Fibroblast of peridontal ligament (primary cell): ENCODE measurements at regions not wholly inside any gene's neighbourhood (a gene's known extent, or its start where the extent isn't known, plus 50 kb on each side); places are given as distances from the start of the nearest gene placed in this dataset.
A peak's percentile ranks its signal among the peaks of the same experiment; 100 is the strongest.
"Not testable (repeated sequence)": the region's sequence is repeated elsewhere in the genome, so short reads cannot be mapped to it uniquely, and the experiment has no call there.

ENCODE experiments used
- DNase-seq: peaks from one replicate; pipeline ENCODE4 v3.0.0-alpha.2; 2010; ENCODE audit errors: extremely low read depth

DNA sequence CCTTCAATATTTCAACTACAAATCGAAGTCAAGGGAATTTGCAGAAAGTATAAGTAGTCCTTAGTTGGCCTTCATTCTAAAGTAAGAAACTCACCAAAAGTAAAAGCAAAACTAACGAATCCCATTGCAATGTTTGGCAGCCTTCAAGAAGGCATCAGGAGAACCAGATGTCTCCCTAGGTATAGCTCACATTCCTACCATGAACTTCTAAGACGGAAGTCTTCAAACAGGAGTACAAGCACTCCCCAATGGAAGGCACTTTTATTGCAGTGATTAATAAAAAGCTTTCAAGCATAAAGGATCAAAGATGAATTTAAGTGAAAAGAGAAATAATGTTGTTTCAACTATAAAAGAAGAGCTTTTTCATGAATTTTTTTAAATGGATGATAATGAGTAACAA lies 236.0 kb upstream of the NR5A2 start:
- no peak for DNase-seq

GRCh38 chr1:199792874-199793273 lies 234.6 kb upstream of the NR5A2 start:
- no peak for DNase-seq

DNA sequence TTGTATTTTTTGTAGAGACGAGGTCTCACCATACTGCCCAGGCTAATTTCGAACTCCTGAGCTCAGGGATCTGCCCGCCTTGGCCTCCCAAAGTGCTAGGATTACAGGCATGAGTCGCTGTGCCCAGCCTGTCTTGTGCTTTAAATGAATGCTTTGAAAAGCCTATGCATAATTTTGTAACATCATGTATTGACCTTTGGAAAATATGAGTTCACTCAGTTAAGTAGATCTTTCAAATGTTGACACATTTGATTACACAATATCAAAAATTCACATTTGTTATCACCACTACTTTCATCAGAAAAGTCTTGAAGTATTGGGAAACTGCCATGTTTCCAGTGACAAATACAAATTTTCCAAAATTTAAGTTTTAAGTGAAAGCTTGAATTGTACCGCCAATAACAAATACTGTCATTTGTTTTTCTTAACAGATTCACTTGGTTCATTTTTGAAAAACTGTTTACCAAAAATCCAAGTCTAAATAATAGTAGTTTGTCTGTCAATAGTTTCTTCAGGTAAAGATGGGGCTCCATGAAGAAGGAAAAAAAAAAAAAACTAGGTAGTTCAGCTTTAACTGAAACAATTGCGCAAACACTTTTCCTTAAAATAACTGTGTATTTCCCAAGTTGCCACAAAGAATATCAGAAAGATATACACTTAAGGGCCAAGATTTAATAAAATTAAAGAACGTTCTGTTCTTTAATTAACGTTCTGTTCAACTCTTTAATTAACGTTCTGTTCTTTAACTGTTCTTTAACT lies 233.2 kb upstream of the NR5A2 start:
- peak; percentile 40 for DNase-seq

- DNase-seq = no peak
Observed at GRCh38 chr1:199799116-199799515, 228.4 kb upstream of the NR5A2 start.

GRCh38 chr1:199804526-199804925 lies 223.0 kb upstream of the NR5A2 start:
- no peak for DNase-seq

DNA sequence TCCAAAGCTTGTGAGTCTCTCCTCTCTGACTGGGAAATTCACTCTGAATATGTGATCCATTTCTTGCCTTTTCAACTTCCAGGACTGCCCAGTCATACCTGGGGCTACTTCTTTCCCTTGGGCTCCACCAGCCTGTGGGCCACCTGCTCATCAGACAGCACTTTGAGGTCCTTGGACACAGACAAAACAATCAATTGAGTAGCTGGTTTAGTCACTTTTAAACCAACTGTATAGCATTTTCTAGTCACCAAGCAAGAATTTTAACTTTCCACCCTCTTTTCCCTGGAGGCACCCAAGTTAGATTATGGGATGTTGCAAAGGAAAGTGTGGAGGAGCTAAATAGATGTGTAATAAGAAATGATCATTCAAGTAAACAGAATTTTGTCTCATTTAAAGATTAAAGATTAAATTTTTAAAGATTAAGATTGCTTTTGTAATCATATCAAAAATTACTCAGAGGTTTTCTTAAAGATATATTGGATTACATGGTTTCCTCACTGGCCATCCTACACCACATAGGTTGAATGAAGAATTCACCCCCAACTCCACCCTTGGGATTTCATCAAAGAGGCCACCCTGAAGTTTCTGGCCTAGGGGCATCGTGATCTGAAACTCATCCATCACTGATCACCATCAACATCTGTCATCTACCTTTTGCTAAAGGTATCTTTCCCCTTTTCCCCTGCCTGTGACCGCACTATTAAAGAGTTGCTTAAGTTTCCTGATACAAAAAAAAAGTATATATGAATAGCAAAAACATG lies 219.2 kb upstream of the NR5A2 start:
- DNase-seq = peak; percentile 52

GRCh38 chr1:199809311-199809710 lies 218.2 kb upstream of the NR5A2 start:
- DNase-seq = no peak

DNA sequence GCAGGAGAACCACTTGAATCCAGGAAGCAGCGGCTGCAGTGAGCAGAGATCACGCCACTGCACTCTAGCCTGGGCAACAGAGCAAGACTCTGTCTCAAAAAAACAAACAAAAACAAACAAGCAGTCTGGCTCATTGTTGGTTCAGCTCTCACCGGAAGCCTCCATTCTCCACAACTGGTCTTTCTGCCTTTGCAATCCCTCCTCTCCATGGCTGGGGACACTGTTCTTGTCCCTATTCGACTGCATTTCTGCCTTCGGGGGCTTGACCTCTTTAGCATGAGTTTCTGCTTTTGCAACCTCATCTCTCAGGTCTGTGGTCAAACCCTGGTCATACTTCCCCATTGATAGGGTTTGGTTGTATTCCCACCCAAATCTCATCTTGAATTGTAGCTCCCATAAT lies 216.3 kb upstream of the NR5A2 start:
- DNase-seq = no peak

DNA sequence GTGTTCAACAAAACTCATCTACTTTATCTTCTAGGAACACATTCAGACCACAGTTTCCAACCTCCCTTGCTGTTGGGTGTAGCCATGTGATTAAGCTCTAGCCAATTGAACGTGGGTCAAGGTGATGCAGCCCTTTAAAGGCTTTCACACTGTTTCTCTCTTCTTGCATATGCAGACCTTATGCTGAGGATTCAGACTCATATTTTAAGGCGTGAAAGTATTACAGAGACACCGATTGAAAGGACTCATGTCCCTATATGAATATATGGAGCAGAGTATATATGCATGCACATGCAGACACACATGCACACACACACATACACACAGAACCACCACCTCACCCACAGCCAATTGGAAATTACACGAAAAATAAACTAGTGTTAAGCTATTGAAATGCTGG lies 214.3 kb upstream of the NR5A2 start:
- no peak for DNase-seq

GRCh38 chr1:199815947-199816346 lies 211.6 kb upstream of the NR5A2 start:
- no peak for DNase-seq

DNA sequence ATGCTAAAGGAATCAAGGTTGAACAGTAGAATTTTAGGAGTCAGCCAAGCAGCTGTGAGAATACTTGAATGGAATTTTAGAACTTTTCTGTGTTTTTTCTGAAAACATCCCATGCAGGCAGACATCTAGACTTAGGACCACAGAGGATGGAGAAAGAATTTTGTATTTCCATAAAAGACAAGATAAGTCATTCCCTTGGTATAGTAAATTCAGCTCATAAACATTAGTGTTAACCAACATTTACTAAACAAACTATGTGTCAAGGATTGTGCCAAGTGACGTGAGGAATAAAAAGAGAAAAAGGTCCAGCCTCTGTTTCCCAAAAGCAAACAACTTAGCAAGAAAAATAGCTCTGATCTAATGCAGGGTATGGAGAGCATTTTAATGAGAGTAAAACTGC lies 210.2 kb upstream of the NR5A2 start:
- no peak for DNase-seq

- DNase-seq = peak; percentile 6
Observed at GRCh38 chr1:199821029-199821779, 206.3 kb upstream of the NR5A2 start.

DNA sequence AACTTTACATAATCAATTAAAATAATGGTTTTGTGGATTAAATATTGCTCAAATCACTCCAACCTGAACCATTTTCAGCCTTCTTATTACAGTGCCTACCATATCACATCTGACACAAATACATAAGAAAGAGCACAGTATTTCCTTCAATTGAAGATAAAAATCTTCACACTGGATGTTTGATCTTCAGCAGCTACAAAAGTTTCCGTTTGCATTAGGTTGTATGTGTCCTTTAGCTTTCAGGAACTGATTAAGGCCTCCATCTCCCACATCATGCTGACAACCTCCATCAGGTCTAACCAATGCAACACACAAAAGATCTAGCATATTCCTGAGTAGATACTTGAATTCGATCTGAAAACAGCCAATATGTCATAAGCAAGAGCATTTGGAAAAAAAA lies 195.1 kb upstream of the NR5A2 start:
- no peak for DNase-seq

GRCh38 chr1:199834711-199835110 lies 192.8 kb upstream of the NR5A2 start:
- DNase-seq = no peak

DNA sequence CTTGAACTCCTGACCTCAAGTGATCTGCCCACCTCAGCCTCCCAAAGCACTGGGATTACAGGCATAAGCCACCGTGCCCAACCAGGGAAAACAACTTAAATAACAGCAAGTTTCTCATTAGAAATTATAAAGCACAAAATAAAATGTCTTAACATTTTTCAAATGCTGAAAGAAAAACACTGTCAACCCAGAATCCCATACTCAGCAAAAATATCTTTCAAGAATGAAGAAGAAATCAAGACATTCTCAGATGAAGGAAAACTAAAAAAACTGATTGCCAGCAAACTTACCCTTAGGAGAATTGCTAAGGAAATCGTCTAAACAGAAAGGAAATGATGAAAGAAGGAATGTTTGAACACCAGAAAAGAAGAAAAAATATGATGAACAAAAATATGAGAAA lies 191.1 kb upstream of the NR5A2 start:
- no peak for DNase-seq

GRCh38 chr1:199837321-199837720 lies 190.2 kb upstream of the NR5A2 start:
- DNase-seq = no peak

DNA sequence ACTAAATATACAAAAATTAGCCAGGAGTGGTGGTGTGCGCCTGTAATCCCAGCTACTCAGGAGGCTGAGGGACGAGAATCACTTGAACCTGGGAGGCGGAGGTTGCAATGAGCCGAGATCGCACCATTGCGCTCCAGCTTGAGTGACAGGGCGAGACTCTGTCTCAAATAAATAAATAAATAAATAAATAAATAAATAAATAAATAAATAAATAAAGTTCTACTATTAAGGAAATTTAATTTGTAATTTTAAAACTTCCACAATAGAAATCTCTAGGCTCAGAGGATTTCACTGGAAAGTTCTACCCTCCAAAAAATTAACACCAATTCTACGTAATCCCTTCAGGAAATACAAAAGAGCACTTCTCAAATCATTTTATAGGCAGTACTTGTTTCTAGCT lies 187.9 kb upstream of the NR5A2 start:
- DNase-seq = not testable (repeated sequence)

- not testable (repeated sequence) for DNase-seq
Observed at GRCh38 chr1:199843096-199843495, 184.4 kb upstream of the NR5A2 start.

- no peak for DNase-seq
Observed at GRCh38 chr1:199843861-199844260, 183.6 kb upstream of the NR5A2 start.

- DNase-seq = no peak
Observed at GRCh38 chr1:199847021-199847420, 180.5 kb upstream of the NR5A2 start.

DNA sequence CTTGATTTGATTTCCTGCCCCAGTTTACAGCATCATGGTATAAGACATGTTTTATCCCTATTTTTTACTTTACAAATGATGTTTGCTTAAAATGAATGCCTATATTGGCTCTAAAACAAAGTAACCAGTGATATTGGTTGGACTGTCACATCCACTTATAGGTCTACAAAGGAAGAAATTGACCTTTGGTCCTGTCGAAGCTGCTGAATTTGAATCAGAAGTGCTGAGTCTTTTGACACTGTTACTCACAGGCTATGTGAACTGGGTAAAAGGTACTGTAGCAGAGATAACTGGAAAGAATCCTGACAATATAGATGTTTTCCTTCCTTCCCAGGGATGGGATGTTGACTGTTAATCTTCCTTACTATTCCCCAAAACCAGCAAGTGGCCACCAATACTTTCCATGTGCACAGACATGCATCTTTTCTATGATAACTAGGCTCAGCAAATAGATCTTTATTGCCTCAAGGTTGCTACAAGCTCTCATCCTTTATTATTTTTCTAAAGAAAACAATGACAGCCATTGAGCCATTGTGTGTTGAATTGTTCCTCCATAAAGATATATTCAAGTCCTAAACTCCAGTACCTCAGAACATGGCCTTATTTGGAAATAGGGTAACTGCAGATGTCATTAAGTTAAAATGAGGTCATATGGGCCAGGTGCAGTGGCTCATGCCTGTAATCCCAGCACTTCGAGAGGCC lies 175.9 kb upstream of the NR5A2 start:
- no peak for DNase-seq
